OCI-LY3 (cell line): ENCODE measurements at regions not wholly inside any gene's neighbourhood (a gene's known extent, or its start where the extent isn't known, plus 50 kb on each side); places are given as distances from the start of the nearest gene placed in this dataset.

ENCODE experiments used
- CTCF ChIP-seq: fragments of 200-600, 300-600 bp; sonication (generic); IDR thresholded peaks from 2 replicates; pipeline ENCODE4 v1.5.1; 2014; ENCODE audit warnings: antibody characterized with exemption, low read length, low read depth
- EZH2phosphoT487 ChIP-seq: fragments of 200-600 bp; shearing (Covaris generic); IDR thresholded peaks from 2 replicates; pipeline ENCODE4 v1.6.1; 2018; ENCODE audit warnings: antibody characterized with exemption, mixed run types, low read depth

DNA sequence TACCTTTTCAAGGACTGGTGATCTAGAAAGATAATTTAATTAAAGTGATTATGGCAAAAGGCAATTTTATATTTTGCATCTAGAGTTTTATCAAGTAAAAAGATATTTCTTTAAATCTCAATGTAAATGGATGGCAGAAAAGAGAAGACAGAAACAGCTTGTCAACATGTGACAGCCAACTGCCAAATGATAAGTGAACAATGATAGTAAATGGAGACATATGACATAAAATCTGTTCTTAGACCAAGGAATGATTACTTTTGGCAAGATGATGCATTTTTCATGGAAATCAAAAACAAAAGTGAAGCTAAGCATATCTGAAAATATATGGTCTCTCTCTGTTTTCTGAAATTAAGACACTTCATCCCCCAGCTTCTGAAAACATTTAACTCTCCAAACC is 1730.7 kb upstream of the FLRT2 start:
- TF ChIP-seq EZH2phosphoT487, result no peak
- no peak for TF ChIP-seq CTCF
